Bronchial epithelial cell (primary cell): ENCODE measurements at regions not wholly inside any gene's neighbourhood (a gene's known extent, or its start where the extent isn't known, plus 50 kb on each side); places are given as distances from the start of the nearest gene placed in this dataset.

ENCODE experiments used
- DNase-seq: peaks from one replicate; pipeline ENCODE4 v3.0.0-alpha.2; 2010; ENCODE audit warnings: low read depth
- FAIRE-seq: peaks from 2 replicates; lab custom pipeline; 2011; peaks lifted over from hg19 to GRCh38; lab: Jason Lieb, UNC
- H3K27me3 ChIP-seq: 2 replicates; pipeline ENCODE4 v1.5.1; 2011; ENCODE audit warnings: low read length; ENCODE audit not compliant: control insufficient read depth, insufficient read depth
- H3K36me3 ChIP-seq: 2 replicates; pipeline ENCODE4 v1.5.1; 2011; ENCODE audit warnings: low read length; ENCODE audit not compliant: control insufficient read depth, insufficient read depth
- H3K4me3 ChIP-seq: 2 replicates; pipeline ENCODE4 v1.5.1; 2011; ENCODE audit warnings: mild to moderate bottlenecking, low read depth, low read length, control low read depth
- TF ChIP-seq, protein P1 (sequence below): IDR thresholded peaks from 2 replicates; pipeline ENCODE4 v1.5.1; 2011; ENCODE audit warnings: mild to moderate bottlenecking, moderate library complexity, low read length, control low read depth, inconsistent platforms; ENCODE audit not compliant: insufficient read depth, severe bottlenecking

GRCh38 chr2:886072-887022 lies 64.3 kb upstream of the SNTG2 start:
- Histone ChIP-seq H3K27me3 (no peaks in the 10 kb centered on the region), H3K4me3 (no peak overlapping the region), H3K36me3 (no peaks in the 10 kb centered on the region)
- TF ChIP-seq, protein P1, sequence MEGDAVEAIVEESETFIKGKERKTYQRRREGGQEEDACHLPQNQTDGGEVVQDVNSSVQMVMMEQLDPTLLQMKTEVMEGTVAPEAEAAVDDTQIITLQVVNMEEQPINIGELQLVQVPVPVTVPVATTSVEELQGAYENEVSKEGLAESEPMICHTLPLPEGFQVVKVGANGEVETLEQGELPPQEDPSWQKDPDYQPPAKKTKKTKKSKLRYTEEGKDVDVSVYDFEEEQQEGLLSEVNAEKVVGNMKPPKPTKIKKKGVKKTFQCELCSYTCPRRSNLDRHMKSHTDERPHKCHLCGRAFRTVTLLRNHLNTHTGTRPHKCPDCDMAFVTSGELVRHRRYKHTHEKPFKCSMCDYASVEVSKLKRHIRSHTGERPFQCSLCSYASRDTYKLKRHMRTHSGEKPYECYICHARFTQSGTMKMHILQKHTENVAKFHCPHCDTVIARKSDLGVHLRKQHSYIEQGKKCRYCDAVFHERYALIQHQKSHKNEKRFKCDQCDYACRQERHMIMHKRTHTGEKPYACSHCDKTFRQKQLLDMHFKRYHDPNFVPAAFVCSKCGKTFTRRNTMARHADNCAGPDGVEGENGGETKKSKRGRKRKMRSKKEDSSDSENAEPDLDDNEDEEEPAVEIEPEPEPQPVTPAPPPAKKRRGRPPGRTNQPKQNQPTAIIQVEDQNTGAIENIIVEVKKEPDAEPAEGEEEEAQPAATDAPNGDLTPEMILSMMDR: no peak
- FAIRE-seq: no peak
- DNase-seq: no peak

GRCh38 chr2:885230-886071 lies 65.2 kb upstream of the SNTG2 start:
- Histone ChIP-seq H3K27me3 (no peaks in the 10 kb centered on the region), H3K36me3 (no peaks in the 10 kb centered on the region), H3K4me3 (no peak overlapping the region)
- FAIRE-seq (no peak), DNase-seq (no peak)
- TF ChIP-seq, protein P1: no peak

DNA sequence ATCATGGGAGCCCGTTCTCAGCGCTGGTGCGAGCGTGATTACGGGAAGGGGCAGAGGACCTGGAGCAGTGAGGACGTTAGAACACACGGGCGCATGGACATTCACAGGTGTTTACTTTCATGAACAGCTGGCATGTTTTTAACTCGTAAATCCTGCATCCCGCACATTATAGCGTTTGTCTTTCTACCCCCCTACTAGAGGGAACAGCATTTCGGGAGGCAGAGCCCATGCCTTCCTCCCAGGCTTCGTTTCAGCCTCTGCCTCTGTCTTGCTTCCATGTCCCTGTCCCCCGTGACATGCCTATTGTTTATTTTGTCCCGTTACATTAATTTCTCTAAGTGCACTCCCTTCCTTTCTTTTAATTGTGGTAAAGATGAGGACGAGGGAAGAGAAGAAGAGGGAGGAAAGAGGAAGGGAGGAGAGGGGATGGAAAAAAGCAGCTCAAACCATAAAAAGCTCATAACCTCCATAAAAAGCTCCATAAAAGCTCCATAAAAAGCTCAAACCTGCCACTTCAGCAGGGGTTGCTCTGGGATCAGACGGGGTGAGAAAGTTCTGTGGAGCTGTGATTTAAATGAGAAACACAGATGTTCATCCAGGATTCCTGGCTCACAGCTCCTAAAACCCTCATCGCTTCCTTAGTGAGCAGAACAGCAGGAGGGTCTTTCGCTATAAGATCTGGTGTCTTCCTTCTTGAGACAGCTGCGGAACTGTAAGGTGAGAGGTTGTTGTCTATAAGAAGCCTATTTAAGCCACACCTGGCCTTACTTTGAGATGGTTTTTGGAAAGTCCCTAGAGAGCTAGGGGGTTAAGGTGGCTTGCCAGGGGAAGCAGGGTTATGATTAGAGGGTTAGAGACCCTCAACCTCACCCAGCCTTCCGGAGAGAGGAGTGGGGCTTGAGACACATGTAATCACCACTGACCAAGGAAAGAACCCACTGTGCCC lies 66.6 kb upstream of the SNTG2 start:
- H3K36me3 ChIP-seq: no peaks in the 10 kb centered on the region
- no peak overlapping the region for H3K4me3 ChIP-seq
- no peaks in the 10 kb centered on the region for H3K27me3 ChIP-seq
- TF ChIP-seq, protein P1: no peak
- DNase-seq (no peak), FAIRE-seq (no peak)

- H3K4me3 ChIP-seq: no peak overlapping the region
- no peaks in the 10 kb centered on the region for H3K27me3 ChIP-seq
- H3K36me3 ChIP-seq: no peaks in the 10 kb centered on the region
- no peak for FAIRE-seq
- TF ChIP-seq, protein P1: no peak
- DNase-seq: no peak
Observed at GRCh38 chr2:883260-883802, 67.3 kb upstream of the SNTG2 start.

DNA sequence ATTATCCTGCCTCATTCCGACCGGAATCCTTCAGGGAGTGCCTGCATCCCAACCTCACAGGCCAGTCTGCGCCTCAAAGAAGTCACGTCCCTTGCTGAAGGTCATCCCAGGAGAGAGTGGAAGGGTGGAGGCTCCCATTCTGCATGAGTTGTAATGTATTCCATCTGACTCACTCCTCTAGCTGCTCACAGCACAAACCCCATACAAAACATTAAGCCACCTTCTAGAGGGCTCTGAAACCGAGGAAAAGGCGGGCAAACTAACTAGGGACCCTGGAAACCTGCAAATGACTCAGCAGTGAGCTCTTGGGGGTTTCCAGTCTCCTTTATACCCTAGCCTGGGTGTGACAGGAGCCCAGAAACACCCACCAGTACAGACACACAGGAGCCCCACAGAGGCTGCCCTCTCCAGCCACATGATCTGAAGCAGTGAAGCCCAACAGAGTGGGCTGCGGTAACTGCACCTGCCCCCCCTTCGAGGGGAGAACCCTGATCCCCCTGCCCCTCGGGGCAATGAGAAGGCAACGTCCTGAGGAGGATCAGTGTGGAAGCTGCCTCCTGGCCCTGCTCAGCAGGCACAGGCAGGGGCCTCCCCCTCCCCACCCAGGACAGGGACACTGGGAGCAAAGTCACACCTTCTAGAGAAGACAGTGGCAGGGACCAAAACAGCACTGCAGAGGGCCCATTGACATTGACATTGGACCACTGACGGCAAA lies 69.3 kb upstream of the SNTG2 start:
- TF ChIP-seq, protein P1: no peak
- FAIRE-seq (no peak), DNase-seq (no peak)
- Histone ChIP-seq H3K27me3 (no peaks in the 10 kb centered on the region), H3K36me3 (no peaks in the 10 kb centered on the region), H3K4me3 (no peak overlapping the region)
